ENCODE measurements at regions not wholly inside any gene's neighbourhood (a gene's known extent, or its start where the extent isn't known, plus 50 kb on each side); places are given as distances from the start of the nearest gene placed in this dataset.

- TF ChIP-seq CTCF (IDR thresholded peaks at IDR 0.05): no peak
- TF ChIP-seq POLR2A (IDR thresholded peaks at IDR 0.05): no peak
- no peak for TF ChIP-seq POLR2AphosphoS5 (IDR thresholded peaks at IDR 0.05)
- no peak for TF ChIP-seq EP300 (IDR thresholded peaks at IDR 0.05)
These were observed 119.1 kb upstream of the C1orf21 start for GRCh38 chr1:184267747-184268146.

Measured in upper lobe of left lung (tissue), 4 donors.